ENCODE measurements at regions not wholly inside any gene's neighbourhood (a gene's known extent, or its start where the extent isn't known, plus 50 kb on each side); places are given as distances from the start of the nearest gene placed in this dataset.

DNA sequence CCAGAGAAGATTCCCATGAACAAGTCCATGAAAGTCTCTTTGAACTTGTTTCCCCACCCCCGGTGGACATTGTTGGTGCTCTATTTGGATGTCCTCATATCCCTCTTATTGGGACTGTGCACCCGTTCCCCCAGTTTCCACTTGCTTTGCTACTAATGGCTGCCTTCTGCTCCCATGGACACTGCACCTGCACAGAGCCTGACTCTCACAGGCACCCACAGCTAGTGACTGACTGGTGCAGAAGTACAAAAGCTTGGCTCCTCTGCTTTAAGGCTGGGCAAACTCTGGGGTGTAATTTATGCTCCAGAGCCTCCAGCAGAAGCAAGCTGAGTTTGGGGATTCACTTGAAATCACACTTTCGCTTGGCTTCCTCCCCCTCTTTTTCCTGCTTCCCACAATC, 239.9 kb upstream of the BTBD3 start:
- no peak overlapping the region for H3K27ac Mint-ChIP-seq (ENCODE audit: unreplicated experiment)
- intact Hi-C loops (cut with micrococcal nuclease; ENCODE audit: unreplicated experiment): loop anchor here (2.0 to 5.0 kb wide), 2 partner anchors 229 to 335 kb away; no protein-coding TSS in a partner anchor
- H3K4me1 Mint-ChIP-seq (ENCODE audit: low read depth, unreplicated experiment): no peaks in the 10 kb centered on the region
- H3K27me3 Mint-ChIP-seq (ENCODE audit: unreplicated experiment): peaks cover 13% of the 10 kb centered on the region
- no peaks in the 10 kb centered on the region for H3K9me3 Mint-ChIP-seq (ENCODE audit: low read depth, unreplicated experiment)
- TF ChIP-seq CTCF (IDR thresholded peaks at IDR 0.05; ENCODE audit: unreplicated experiment): no peak
- DNase-seq: no peak
- no TSS peak for BruUV-seq (replicated peaks)
- no peaks in the 10 kb centered on the region for H3K36me3 Mint-ChIP-seq (ENCODE audit: insufficient read depth, unreplicated experiment)
- H3K4me3 Mint-ChIP-seq (ENCODE audit: low read depth, unreplicated experiment): no peak overlapping the region
- CTCF ChIA-PET: interaction anchor here (0.6 kb wide), 1 partner anchor 35 kb away, joined by 3 read pairs; no protein-coding TSS in a partner anchor

GRCh38 chr20:11682285-11682684, 235.4 kb upstream of the BTBD3 start:
- no peak for TF ChIP-seq CTCF (IDR thresholded peaks at IDR 0.05; ENCODE audit: unreplicated experiment)
- peaks cover 4% of the 10 kb centered on the region for H3K36me3 Mint-ChIP-seq (ENCODE audit: insufficient read depth, unreplicated experiment)
- no peak overlapping the region for H3K27ac Mint-ChIP-seq (ENCODE audit: unreplicated experiment)
- no peak overlapping the region for H3K4me3 Mint-ChIP-seq (ENCODE audit: low read depth, unreplicated experiment)
- H3K9me3 Mint-ChIP-seq (ENCODE audit: low read depth, unreplicated experiment): no peaks in the 10 kb centered on the region
- H3K27me3 Mint-ChIP-seq (ENCODE audit: unreplicated experiment): no peaks in the 10 kb centered on the region
- DNase-seq: no peak
- CTCF ChIA-PET: no interaction called here
- H3K4me1 Mint-ChIP-seq (ENCODE audit: low read depth, unreplicated experiment): peaks cover 6% of the 10 kb centered on the region
- BruUV-seq (replicated peaks): no TSS peak
- intact Hi-C loops (cut with micrococcal nuclease; ENCODE audit: unreplicated experiment): no loop called here

DNA sequence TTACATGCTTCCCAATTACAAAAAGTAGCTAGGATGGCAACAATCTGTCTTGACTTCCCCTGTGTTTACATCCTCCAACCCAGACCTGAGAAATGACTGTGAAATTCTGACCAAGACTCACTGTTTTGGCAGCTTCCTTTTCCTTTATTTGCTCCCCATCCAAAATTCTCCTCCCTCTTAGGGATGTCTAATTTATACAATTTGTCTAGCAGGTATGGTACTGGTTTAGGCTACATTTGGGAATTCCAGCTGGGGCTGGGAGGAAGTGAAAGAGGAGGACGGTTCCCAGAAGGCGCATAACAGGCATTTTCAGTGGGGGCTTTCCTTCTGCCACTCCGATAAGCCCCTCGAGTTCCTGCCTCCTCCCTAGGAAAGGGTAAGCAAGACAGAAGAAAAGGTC, 231.5 kb upstream of the BTBD3 start:
- BruUV-seq (replicated peaks): no TSS peak

DNA sequence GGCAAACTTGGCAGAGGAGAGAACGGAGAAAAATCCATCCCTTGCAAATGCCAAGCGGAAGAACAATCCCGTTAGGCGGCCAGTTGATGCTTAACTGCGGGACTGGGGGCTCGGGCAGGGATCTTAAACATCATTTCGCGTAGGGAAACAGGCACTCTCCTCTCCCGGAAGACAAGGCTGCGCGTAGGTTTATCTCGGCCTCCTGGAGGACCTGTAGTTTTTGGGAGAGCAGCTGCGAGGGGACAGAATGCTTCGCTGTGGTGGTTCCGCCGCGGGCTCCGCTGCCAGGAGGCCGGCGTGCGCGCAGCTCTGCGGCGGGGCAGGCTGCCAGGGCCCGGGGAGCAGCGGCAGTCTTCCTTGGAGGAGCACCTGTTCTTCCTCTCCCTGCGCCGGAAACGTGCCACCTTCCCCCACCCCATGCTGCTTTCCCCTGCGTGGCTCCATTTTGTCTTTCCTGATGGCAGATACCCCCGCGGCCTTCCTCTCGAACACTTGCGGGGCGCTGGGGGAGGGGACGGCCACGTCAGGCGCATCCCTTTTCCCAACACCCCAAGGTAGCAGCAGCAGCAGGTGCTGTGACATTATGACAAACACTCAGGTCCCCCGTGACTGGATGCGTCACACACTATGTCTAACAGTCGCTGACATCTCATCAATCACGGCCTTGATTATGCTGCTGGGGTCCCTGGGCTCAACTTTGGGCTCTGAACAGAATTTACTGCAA, 230.7 kb upstream of the BTBD3 start:
- H3K36me3 Mint-ChIP-seq (ENCODE audit: insufficient read depth, unreplicated experiment): peaks cover 5% of the 10 kb centered on the region
- TF ChIP-seq CTCF (IDR thresholded peaks at IDR 0.05; ENCODE audit: unreplicated experiment): no peak
- no peaks in the 10 kb centered on the region for H3K9me3 Mint-ChIP-seq (ENCODE audit: low read depth, unreplicated experiment)
- CTCF ChIA-PET: interaction anchor here (0.6 kb wide), 1 partner anchor 208 kb away, joined by 3 read pairs; no protein-coding TSS in a partner anchor
- H3K27me3 Mint-ChIP-seq (ENCODE audit: unreplicated experiment): no peaks in the 10 kb centered on the region
- H3K27ac Mint-ChIP-seq (ENCODE audit: unreplicated experiment): peak overlapping the region; percentile 81
- intact Hi-C loops (cut with micrococcal nuclease; ENCODE audit: unreplicated experiment): loop anchor here (5.0 kb wide), 1 partner anchor 205 kb away; no protein-coding TSS in a partner anchor
- peak; percentile 55 for DNase-seq
- peaks cover 26% of the 10 kb centered on the region for H3K4me1 Mint-ChIP-seq (ENCODE audit: low read depth, unreplicated experiment)
- BruUV-seq (replicated peaks): no TSS peak
- H3K4me3 Mint-ChIP-seq (ENCODE audit: low read depth, unreplicated experiment): peak overlapping the region; percentile 69

More for the DNA sequence above, 231.5 kb upstream of the BTBD3 start:
- Mint-ChIP-seq H3K36me3 (ENCODE audit: insufficient read depth, unreplicated experiment) (peaks cover 5% of the 10 kb centered on the region), H3K27me3 (ENCODE audit: unreplicated experiment) (no peaks in the 10 kb centered on the region), H3K4me3 (ENCODE audit: low read depth, unreplicated experiment) (peak overlapping the region; percentile 69), H3K27ac (ENCODE audit: unreplicated experiment) (peak overlapping the region; percentile 81), H3K4me1 (ENCODE audit: low read depth, unreplicated experiment) (peaks cover 26% of the 10 kb centered on the region), H3K9me3 (ENCODE audit: low read depth, unreplicated experiment) (no peaks in the 10 kb centered on the region)
- no peak for TF ChIP-seq CTCF (IDR thresholded peaks at IDR 0.05; ENCODE audit: unreplicated experiment)
- CTCF ChIA-PET: interaction anchor here (0.6 kb wide), 1 partner anchor 68 kb away, joined by 3 read pairs; no protein-coding TSS in a partner anchor
- intact Hi-C loops (cut with micrococcal nuclease; ENCODE audit: unreplicated experiment): loop anchor here (5.0 kb wide), 1 partner anchor 206 kb away; no protein-coding TSS in a partner anchor
- DNase-seq: no peak

Data from Calu3 (cell line).